DMS53 (cell line): ENCODE measurements at regions not wholly inside any gene's neighbourhood (a gene's known extent, or its start where the extent isn't known, plus 50 kb on each side); places are given as distances from the start of the nearest gene placed in this dataset.
"Not testable (repeated sequence)": the region's sequence is repeated elsewhere in the genome, so short reads cannot be mapped to it uniquely, and the experiment has no call there.

Source experiments
- DNase-seq: peaks from one replicate; lab custom pipeline; 2025; lab: John Stamatoyannopoulos, UW

- DNase-seq, result no peak
These were observed 221.4 kb upstream of the ST6GAL2 start for GRCh38 chr2:107107351-107107750.

- DNase-seq, result no peak
These were observed 222.6 kb upstream of the ST6GAL2 start for GRCh38 chr2:107108556-107108955.

GRCh38 chr2:107111623-107112022, 225.7 kb upstream of the ST6GAL2 start:
- DNase-seq, result no peak

- DNase-seq, result no peak
These were observed 226.6 kb upstream of the ST6GAL2 start for GRCh38 chr2:107112561-107112960.

- no peak for DNase-seq
These were observed 242.4 kb upstream of the ST6GAL2 start for GRCh38 chr2:107128381-107128780.

GRCh38 chr2:107132070-107132469, 246.1 kb upstream of the ST6GAL2 start:
- DNase-seq, result no peak

- no peak for DNase-seq
These were observed 246.8 kb upstream of the ST6GAL2 start for GRCh38 chr2:107132746-107133145.

GRCh38 chr2:107133412-107133811, 247.4 kb upstream of the ST6GAL2 start:
- no peak for DNase-seq

GRCh38 chr2:107136733-107137132, 250.8 kb upstream of the ST6GAL2 start:
- no peak for DNase-seq

- no peak for DNase-seq
These were observed 251.7 kb upstream of the ST6GAL2 start for GRCh38 chr2:107137706-107138105.

- no peak for DNase-seq
These were observed 260.2 kb upstream of the ST6GAL2 start for GRCh38 chr2:107146181-107146580.

- DNase-seq, result not testable (repeated sequence)
These were observed 260.7 kb upstream of the ST6GAL2 start for GRCh38 chr2:107146645-107147044.

- DNase-seq, result no peak
These were observed 262.1 kb upstream of the ST6GAL2 start for GRCh38 chr2:107148055-107148454.

GRCh38 chr2:107148496-107148895, 262.5 kb upstream of the ST6GAL2 start:
- no peak for DNase-seq

GRCh38 chr2:107160640-107161239, 274.8 kb upstream of the ST6GAL2 start:
- no peak for DNase-seq

- DNase-seq, result no peak
These were observed 282.2 kb upstream of the ST6GAL2 start for GRCh38 chr2:107168141-107168540.

GRCh38 chr2:107174171-107174570, 288.2 kb upstream of the ST6GAL2 start:
- no peak for DNase-seq

GRCh38 chr2:107182981-107183380, 297.0 kb upstream of the ST6GAL2 start:
- DNase-seq, result no peak

- DNase-seq, result no peak
These were observed 301.9 kb upstream of the ST6GAL2 start for GRCh38 chr2:107187870-107188269.

GRCh38 chr2:107195631-107196030, 309.7 kb upstream of the ST6GAL2 start:
- DNase-seq, result no peak

GRCh38 chr2:107197594-107198294, 311.8 kb upstream of the ST6GAL2 start:
- peak; percentile 99 for DNase-seq

- no peak for DNase-seq
These were observed 317.1 kb upstream of the ST6GAL2 start for GRCh38 chr2:107202962-107203591.
